Osteocyte (in vitro differentiated cells): ENCODE measurements at regions not wholly inside any gene's neighbourhood (a gene's known extent, or its start where the extent isn't known, plus 50 kb on each side); places are given as distances from the start of the nearest gene placed in this dataset.

Experiments used
- DNase-seq: peaks from one replicate; pipeline ENCODE4 v3.0.0; 2021; ENCODE audit warnings: mixed read lengths; ENCODE audit not compliant: unreplicated experiment; ENCODE audit errors: extremely low spot score
- H3K27ac Mint-ChIP-seq: one replicate; pipeline ENCODE4 v1.8.0; 2021; ENCODE audit warnings: mild to moderate bottlenecking, mixed read lengths; ENCODE audit not compliant: unreplicated experiment
- H3K27me3 Mint-ChIP-seq: one replicate; pipeline ENCODE4 v1.8.0; 2021; ENCODE audit warnings: mixed read lengths; ENCODE audit not compliant: unreplicated experiment
- H3K36me3 Mint-ChIP-seq: one replicate; pipeline ENCODE4 v1.8.0; 2021; ENCODE audit warnings: mixed read lengths; ENCODE audit not compliant: unreplicated experiment
- H3K4me1 Mint-ChIP-seq: one replicate; pipeline ENCODE4 v1.8.0; 2021; ENCODE audit warnings: mixed read lengths; ENCODE audit not compliant: unreplicated experiment
- H3K4me3 Mint-ChIP-seq: one replicate; pipeline ENCODE4 v1.8.0; 2021; ENCODE audit warnings: mild to moderate bottlenecking, moderate library complexity, mixed read lengths; ENCODE audit not compliant: unreplicated experiment
- H3K9me3 Mint-ChIP-seq: one replicate; pipeline ENCODE4 v1.8.0; 2021; ENCODE audit warnings: mixed read lengths; ENCODE audit not compliant: unreplicated experiment
- CTCF ChIP-seq: fragments of 200-600 bp; sonication (generic); IDR thresholded peaks from 2 replicates; pipeline ENCODE4 v1.5.0; 2021; ENCODE audit warnings: antibody characterized with exemption, mild to moderate bottlenecking, moderate library complexity

GRCh38 chr20:48394415-48395081 lies 433.3 kb downstream of the PREX1 start:
- peaks cover 51% of the 10 kb centered on the region for H3K27me3 Mint-ChIP-seq
- TF ChIP-seq CTCF: no peak
- no peaks in the 10 kb centered on the region for H3K36me3 Mint-ChIP-seq
- H3K27ac Mint-ChIP-seq: no peak overlapping the region
- peaks cover 8% of the 10 kb centered on the region for H3K4me1 Mint-ChIP-seq
- H3K4me3 Mint-ChIP-seq: no peak overlapping the region
- no peak for DNase-seq
- H3K9me3 Mint-ChIP-seq: peaks cover 7% of the 10 kb centered on the region

- Mint-ChIP-seq H3K4me3 (no peak overlapping the region), H3K27me3 (peaks cover 57% of the 10 kb centered on the region), H3K9me3 (peaks cover 7% of the 10 kb centered on the region), H3K27ac (no peak overlapping the region), H3K36me3 (no peaks in the 10 kb centered on the region), H3K4me1 (peaks cover 2% of the 10 kb centered on the region)
- no peak for DNase-seq
- TF ChIP-seq CTCF: no peak
These were observed 434.0 kb downstream of the PREX1 start for GRCh38 chr20:48393737-48394314.

- Mint-ChIP-seq H3K4me1 (peaks cover 2% of the 10 kb centered on the region), H3K27ac (no peak overlapping the region), H3K4me3 (no peak overlapping the region), H3K27me3 (peaks cover 62% of the 10 kb centered on the region), H3K9me3 (peaks cover 7% of the 10 kb centered on the region), H3K36me3 (no peaks in the 10 kb centered on the region)
- no peak for DNase-seq
- no peak for TF ChIP-seq CTCF
These were observed 434.5 kb downstream of the PREX1 start for GRCh38 chr20:48393311-48393685.

- no peaks in the 10 kb centered on the region for H3K36me3 Mint-ChIP-seq
- H3K9me3 Mint-ChIP-seq: peaks cover 7% of the 10 kb centered on the region
- H3K27me3 Mint-ChIP-seq: peaks cover 68% of the 10 kb centered on the region
- H3K27ac Mint-ChIP-seq: no peak overlapping the region
- H3K4me1 Mint-ChIP-seq: no peaks in the 10 kb centered on the region
- DNase-seq: no peak
- no peak overlapping the region for H3K4me3 Mint-ChIP-seq
- TF ChIP-seq CTCF: no peak
These were observed 435.1 kb downstream of the PREX1 start for GRCh38 chr20:48392407-48393310.

- H3K4me1 Mint-ChIP-seq: no peaks in the 10 kb centered on the region
- no peaks in the 10 kb centered on the region for H3K36me3 Mint-ChIP-seq
- peaks cover 7% of the 10 kb centered on the region for H3K9me3 Mint-ChIP-seq
- H3K4me3 Mint-ChIP-seq: no peak overlapping the region
- no peak for DNase-seq
- TF ChIP-seq CTCF: no peak
- peaks cover 66% of the 10 kb centered on the region for H3K27me3 Mint-ChIP-seq
- H3K27ac Mint-ChIP-seq: no peak overlapping the region
These were observed 436.8 kb downstream of the PREX1 start for GRCh38 chr20:48390981-48391380.
